IMR-90 (cell line): ENCODE measurements at regions not wholly inside any gene's neighbourhood (a gene's known extent, or its start where the extent isn't known, plus 50 kb on each side); places are given as distances from the start of the nearest gene placed in this dataset.
"Not testable (repeated sequence)": the region's sequence is repeated elsewhere in the genome, so short reads cannot be mapped to it uniquely, and the experiment has no call there.

ENCODE experiments used
- ATAC-seq: fragments of 200-7000 bp; cut with Tn5 transposase; 2 replicates; pipeline ENCODE4 v1.9.1; 2020; ENCODE audit warnings: low read depth, mild to moderate bottlenecking, moderate library complexity
- BruUV-seq: library from RNA; stranded (reverse); fragments of 400-500 nt; replicated peaks from 2 replicates; lab custom pipeline; 2021; lab: Mats Ljungman, UMichigan
- CTCF ChIA-PET: fragments of 300-600 bp; formaldehyde crosslinking; extraction: SDS; loops from one replicate; lab custom pipeline; 2021; ENCODE audit warnings: antibody characterized with exemption; lab: Yijun Ruan, JAX
- POLR2A ChIA-PET: fragments of 300-600 bp; sonication (Branson Sonifier 250); formaldehyde crosslinking; loops from one replicate; lab custom pipeline; 2022; ENCODE audit warnings: antibody characterized with exemption; ENCODE audit not compliant: unreplicated experiment; lab: Charles Lee
- DNase-seq: peaks from one replicate; pipeline ENCODE4 v3.0.0; 2013
- H2AFZ ChIP-seq: replicated peaks from 2 replicates; pipeline ENCODE3; 2013; ENCODE audit warnings: low read length, mild to moderate bottlenecking; ENCODE audit not compliant: poor library complexity
- H2AK5ac ChIP-seq: 2 replicates; pipeline ENCODE4 v1.6.1; 2013; ENCODE audit warnings: low read depth, low read length, inconsistent platforms
- H2AK9ac ChIP-seq: replicated peaks from 2 replicates; pipeline ENCODE3; 2013; ENCODE audit warnings: mild to moderate bottlenecking, low read depth, low read length, moderate library complexity; ENCODE audit not compliant: poor library complexity
- H2BK120ac ChIP-seq: 2 replicates; pipeline ENCODE4 v1.6.1; 2013; ENCODE audit warnings: low read depth, low read length, inconsistent platforms
- H2BK15ac ChIP-seq: 3 replicates; pipeline ENCODE4 v1.6.1; 2013; ENCODE audit warnings: low read depth, low read length, inconsistent platforms
- H2BK20ac ChIP-seq: 2 replicates; pipeline ENCODE4 v1.6.1; 2013; ENCODE audit warnings: low read depth, mild to moderate bottlenecking, inconsistent platforms, low read length, moderate library complexity
- H2BK5ac ChIP-seq: 2 replicates; pipeline ENCODE4 v1.6.1; 2013; ENCODE audit warnings: mild to moderate bottlenecking, low read depth, low read length, inconsistent platforms; ENCODE audit not compliant: poor library complexity, severe bottlenecking
- H3K14ac ChIP-seq: replicated peaks from 2 replicates; pipeline ENCODE4 v1.6.1; 2013; ENCODE audit warnings: low read depth, low read length, inconsistent platforms
- H3K18ac ChIP-seq: 2 replicates; pipeline ENCODE4 v1.6.1; 2013; ENCODE audit warnings: low read depth, low read length, control low read depth
- H3K23ac ChIP-seq: 2 replicates; pipeline ENCODE4 v1.6.1; 2013; ENCODE audit warnings: low read depth, low read length, inconsistent platforms
- H3K27ac ChIP-seq: 2 replicates; pipeline ENCODE4 v1.5.1; 2013; ENCODE audit warnings: mild to moderate bottlenecking, control low read depth, low read length; ENCODE audit not compliant: insufficient read depth
- H3K27me3 ChIP-seq: 2 replicates; pipeline ENCODE4 v1.6.1; 2013; ENCODE audit warnings: low read length; ENCODE audit not compliant: control insufficient read depth, insufficient read depth
- H3K36me3 ChIP-seq: 2 replicates; pipeline ENCODE4 v1.6.1; 2013; ENCODE audit warnings: low read length, mixed read lengths; ENCODE audit not compliant: control insufficient read depth, insufficient read depth
- H3K4ac ChIP-seq: 2 replicates; pipeline ENCODE4 v1.6.1; 2013; ENCODE audit warnings: low read depth, low read length, inconsistent platforms
- H3K4me1 ChIP-seq: 2 replicates; pipeline ENCODE4 v1.6.1; 2013; ENCODE audit warnings: low read length, mixed read lengths; ENCODE audit not compliant: control insufficient read depth, insufficient read depth
- H3K4me2 ChIP-seq: 2 replicates; pipeline ENCODE4 v1.6.1; 2013; ENCODE audit warnings: low read depth, mild to moderate bottlenecking, control low read depth, low read length, moderate library complexity
- H3K4me3 ChIP-seq: 2 replicates; pipeline ENCODE4 v1.5.1; 2013; ENCODE audit warnings: low read depth, mild to moderate bottlenecking, control low read depth, low read length, moderate library complexity; ENCODE audit not compliant: insufficient read depth
- H3K56ac ChIP-seq: 2 replicates; pipeline ENCODE4 v1.6.1; 2013; ENCODE audit warnings: low read length, inconsistent platforms; ENCODE audit not compliant: insufficient read depth; ENCODE audit errors: extremely low read depth
- H3K79me1 ChIP-seq, 2 experiments: 2 replicates each; pipeline ENCODE4 v1.6.1; 2013; ENCODE audit warnings: low read length in 2 of 2, inconsistent platforms in 1 of 2, low read depth in 1 of 2
- H3K9ac ChIP-seq: 2 replicates; pipeline ENCODE4 v1.6.1; 2013; ENCODE audit warnings: low read depth, low read length, control low read depth
- H3K9me1 ChIP-seq: 2 replicates; pipeline ENCODE4 v1.6.1; 2013; ENCODE audit warnings: low read length, inconsistent platforms; ENCODE audit not compliant: insufficient read depth
- H3K9me3 ChIP-seq: 2 replicates; pipeline ENCODE4 v1.6.1; 2013; ENCODE audit warnings: low read length; ENCODE audit not compliant: control insufficient read depth, insufficient read depth
- H4K20me1 ChIP-seq: 2 replicates; pipeline ENCODE4 v1.6.1; 2013; ENCODE audit warnings: low read length, inconsistent platforms; ENCODE audit not compliant: insufficient read depth
- H4K5ac ChIP-seq: 2 replicates; pipeline ENCODE4 v1.6.1; 2013; ENCODE audit warnings: mild to moderate bottlenecking, low read depth, low read length, control low read depth
- H4K8ac ChIP-seq, 2 experiments: 2 replicates each; pipeline ENCODE4 v1.6.1; 2013; ENCODE audit warnings: low read depth in 2 of 2, low read length in 2 of 2, control low read depth in 1 of 2, inconsistent platforms in 1 of 2
- H4K91ac ChIP-seq: 2 replicates; pipeline ENCODE4 v1.6.1; 2013; ENCODE audit warnings: low read depth, low read length, inconsistent platforms; ENCODE audit not compliant: insufficient read depth
- CEBPB ChIP-seq: IDR thresholded peaks from 2 replicates; pipeline ENCODE4 v1.6.1; 2012; ENCODE audit warnings: low read depth, low read length, improper control_type of control experiment
- WGBS, 2 experiments: methylation state at CpG; one replicate each; pipeline versions ENCODE4 v1.1.5 to v1.1.7; 2013; ENCODE audit warnings: missing lambda C conversion rate in 2 of 2; ENCODE audit not compliant: insufficient read length in 1 of 2; ENCODE audit errors: extremely low coverage in 2 of 2; 5-methylcytosine and 5-hydroxymethylcytosine counted together
- dilution Hi-C: fragments of 300-500 bp; cut with HindIII; formaldehyde crosslinking; loops from one replicate; pipeline ENCODE4 v1.14.3; 2018; ENCODE audit warnings: low sequenced_read_pairs; ENCODE audit not compliant: unreplicated experiment
- in situ Hi-C: fragments of 300-500 bp; cut with MboI; formaldehyde crosslinking; loops from 3 replicates; pipeline ENCODE4 v1.14.3; 2019; ENCODE audit warnings: low sequenced_read_pairs, inconsistent platforms, mixed read lengths
- intact Hi-C: fragments of 100-400 bp; cut with micrococcal nuclease; formaldehyde crosslinking; loops from 2 replicates; pipeline ENCODE4 v1.10.0; 2022

- peak; percentile 54 for TF ChIP-seq CEBPB
- H2AK9ac ChIP-seq, H3K56ac ChIP-seq, H4K20me1 ChIP-seq, dilution Hi-C loops, H2AK5ac ChIP-seq, BruUV-seq, H3K79me1 ChIP-seq, H3K36me3 ChIP-seq, H2AFZ ChIP-seq, POLR2A ChIA-PET, H3K9me3 ChIP-seq, H2BK120ac ChIP-seq, in situ Hi-C loops, H2BK15ac ChIP-seq, H2BK20ac ChIP-seq, H3K27ac ChIP-seq, intact Hi-C loops, H3K14ac ChIP-seq, H2BK5ac ChIP-seq, H4K91ac ChIP-seq, H4K5ac ChIP-seq, H3K4me1 ChIP-seq, CTCF ChIA-PET, H3K23ac ChIP-seq, H3K27me3 ChIP-seq, H3K4me3 ChIP-seq, H3K18ac ChIP-seq, ATAC-seq, H3K9me1 ChIP-seq, H3K9ac ChIP-seq, DNase-seq, H4K8ac ChIP-seq, H3K4ac ChIP-seq, H3K4me2 ChIP-seq: not testable (repeated sequence)
- WGBS, 2 experiments, result 80% methylated on average over 1 of the region's 3 CpGs; no CpG with 5 or more reads in 1 of the 2 experiments
These were observed 300.1 kb downstream of the CEP170 start for GRCh38 chr1:242954945-242955344.
